ENCODE measurements at regions not wholly inside any gene's neighbourhood (a gene's known extent, or its start where the extent isn't known, plus 50 kb on each side); places are given as distances from the start of the nearest gene placed in this dataset.

GRCh38 chr12:116441292-116441691 is 117.9 kb upstream of the MAP1LC3B2 start:
- no peak for TF ChIP-seq CTCF (IDR thresholded peaks at IDR 0.05; ENCODE audit: low read depth, low read length, missing input control)
- TF ChIP-seq TAF1 (conservative IDR thresholded peaks at IDR 0.05) = no peak
- no peak for TF ChIP-seq RXRA (IDR thresholded peaks at IDR 0.05)
